HG02571 (cell line): ENCODE measurements at regions not wholly inside any gene's neighbourhood (a gene's known extent, or its start where the extent isn't known, plus 50 kb on each side); places are given as distances from the start of the nearest gene placed in this dataset.
"Not testable (repeated sequence)": the region's sequence is repeated elsewhere in the genome, so short reads cannot be mapped to it uniquely, and the experiment has no call there.

Experiments used
- ATAC-seq: cut with Tn5 transposase; IDR thresholded peaks from one replicate; pipeline ENCODE4 v1.9.1; 2021; ENCODE audit warnings: mild to moderate bottlenecking, moderate library complexity; ENCODE audit not compliant: unreplicated experiment

DNA sequence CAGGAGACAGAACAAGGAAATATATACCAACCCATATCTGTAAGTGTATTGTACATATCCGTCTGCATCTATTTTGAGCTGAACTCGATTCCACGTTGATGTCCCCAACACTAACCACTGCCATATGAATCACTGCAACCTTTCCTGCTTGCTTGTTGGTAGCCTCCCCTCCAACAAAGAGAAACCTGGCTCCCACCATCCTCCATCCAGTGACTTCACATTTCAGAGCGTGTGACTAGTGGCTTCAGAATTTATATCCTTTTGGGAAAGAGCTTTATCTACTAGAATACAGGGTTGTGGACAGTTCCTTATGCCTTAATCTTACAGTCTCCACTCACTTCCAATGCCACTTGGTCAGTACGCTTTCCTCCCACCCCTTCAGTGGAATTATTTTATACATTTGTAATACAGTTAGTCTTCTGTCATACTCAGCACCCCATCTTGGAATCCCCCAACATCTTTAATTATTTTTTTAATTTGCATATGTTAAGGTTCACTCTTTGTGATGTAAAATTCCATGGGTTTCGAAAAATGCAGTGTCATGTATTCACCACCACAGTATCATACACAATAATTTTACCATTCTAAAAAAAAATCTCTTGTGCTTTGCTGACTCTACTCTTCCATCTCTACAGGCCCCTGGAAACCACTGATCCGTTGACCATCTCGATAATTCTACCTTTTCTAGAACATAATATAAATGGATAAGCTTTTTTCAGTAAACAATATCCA is 264.7 kb downstream of the BCL2L11 start:
- ATAC-seq, result not testable (repeated sequence)

DNA sequence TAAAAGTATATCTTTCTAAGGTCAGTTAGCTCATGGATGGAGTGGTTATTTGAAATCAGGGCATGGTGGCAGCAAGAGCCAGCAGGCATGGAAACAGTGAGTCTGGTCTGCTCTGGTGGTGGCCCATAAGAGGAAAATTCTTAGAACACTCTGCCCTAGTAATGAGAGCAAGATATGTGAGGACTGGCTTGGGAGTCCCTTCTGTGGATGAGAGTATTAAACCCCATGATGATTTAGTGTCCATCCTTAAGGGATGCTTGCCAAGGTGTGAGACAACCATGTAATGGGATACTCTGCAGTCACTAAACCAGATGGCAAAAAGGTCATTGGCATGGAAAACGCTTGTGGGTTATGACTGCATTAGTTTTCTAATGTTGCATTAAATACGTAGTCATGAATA is 269.9 kb downstream of the BCL2L11 start:
- not testable (repeated sequence) for ATAC-seq

DNA sequence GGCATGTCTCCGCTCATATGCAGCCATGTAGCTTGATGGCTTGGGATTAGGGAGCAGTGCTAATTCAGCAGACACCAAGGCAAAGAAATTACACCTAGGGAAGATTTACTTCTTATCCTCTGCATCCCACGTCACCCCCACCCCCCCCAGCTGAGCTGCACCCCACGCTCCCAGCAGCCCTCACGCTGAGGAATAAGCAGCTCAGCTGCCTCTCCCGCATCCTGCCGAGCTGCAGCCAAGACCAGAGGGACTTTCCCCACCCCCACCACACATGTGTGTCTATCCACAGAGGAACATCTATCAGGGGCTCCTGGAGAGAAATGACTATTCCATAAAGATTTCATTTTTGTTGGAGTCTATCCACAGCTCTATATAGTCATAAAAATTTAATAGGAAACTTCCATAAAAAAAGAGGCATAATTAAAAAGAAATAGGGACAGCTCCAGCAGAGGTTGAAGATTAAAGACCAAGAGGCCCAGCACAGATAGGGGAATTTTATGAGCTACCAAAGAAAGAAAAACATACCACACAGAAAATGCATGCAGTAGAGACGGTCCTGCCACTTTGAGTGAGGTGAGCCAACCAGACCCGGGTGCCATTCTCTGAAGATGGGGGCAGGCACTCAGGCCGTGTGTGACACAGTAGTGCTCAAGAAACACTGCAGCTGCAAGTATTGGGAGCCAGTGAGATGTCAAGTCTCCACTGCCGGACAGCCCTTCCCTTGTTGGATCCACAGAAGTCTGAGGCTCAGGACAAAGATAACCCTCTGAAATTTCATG is 274.8 kb downstream of the BCL2L11 start:
- not testable (repeated sequence) for ATAC-seq

DNA sequence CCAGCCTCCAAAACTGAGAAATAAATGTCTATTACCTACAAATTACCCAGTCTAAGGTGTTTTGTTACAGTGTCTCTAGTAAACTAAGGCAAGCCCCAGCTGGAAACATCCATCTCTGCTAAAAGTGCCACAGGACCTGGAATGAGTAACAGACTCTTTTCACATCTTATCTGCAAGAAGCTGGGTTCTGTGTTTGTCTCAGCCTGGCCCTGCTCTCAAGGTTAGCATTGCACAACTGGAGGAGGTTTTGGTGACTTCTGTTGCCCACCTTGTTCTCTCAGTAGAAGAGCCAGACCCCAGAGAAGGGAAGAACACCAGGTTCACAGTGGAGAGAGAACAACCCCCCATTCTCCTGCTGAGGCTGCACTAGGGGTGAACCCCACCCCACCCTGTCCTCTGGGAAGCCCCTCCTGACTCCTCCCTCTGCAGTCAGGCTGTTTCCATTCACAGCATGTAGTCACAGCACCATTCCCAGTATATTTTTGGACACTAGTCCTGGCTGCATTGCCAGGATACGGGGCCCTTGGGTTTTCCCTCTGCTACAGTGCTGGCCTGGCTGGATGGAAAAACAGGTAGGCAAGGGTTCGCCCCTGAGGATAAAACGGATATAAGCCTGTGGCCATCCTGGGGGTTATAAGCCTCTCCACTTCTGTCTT is 280.0 kb downstream of the BCL2L11 start:
- not testable (repeated sequence) for ATAC-seq

DNA sequence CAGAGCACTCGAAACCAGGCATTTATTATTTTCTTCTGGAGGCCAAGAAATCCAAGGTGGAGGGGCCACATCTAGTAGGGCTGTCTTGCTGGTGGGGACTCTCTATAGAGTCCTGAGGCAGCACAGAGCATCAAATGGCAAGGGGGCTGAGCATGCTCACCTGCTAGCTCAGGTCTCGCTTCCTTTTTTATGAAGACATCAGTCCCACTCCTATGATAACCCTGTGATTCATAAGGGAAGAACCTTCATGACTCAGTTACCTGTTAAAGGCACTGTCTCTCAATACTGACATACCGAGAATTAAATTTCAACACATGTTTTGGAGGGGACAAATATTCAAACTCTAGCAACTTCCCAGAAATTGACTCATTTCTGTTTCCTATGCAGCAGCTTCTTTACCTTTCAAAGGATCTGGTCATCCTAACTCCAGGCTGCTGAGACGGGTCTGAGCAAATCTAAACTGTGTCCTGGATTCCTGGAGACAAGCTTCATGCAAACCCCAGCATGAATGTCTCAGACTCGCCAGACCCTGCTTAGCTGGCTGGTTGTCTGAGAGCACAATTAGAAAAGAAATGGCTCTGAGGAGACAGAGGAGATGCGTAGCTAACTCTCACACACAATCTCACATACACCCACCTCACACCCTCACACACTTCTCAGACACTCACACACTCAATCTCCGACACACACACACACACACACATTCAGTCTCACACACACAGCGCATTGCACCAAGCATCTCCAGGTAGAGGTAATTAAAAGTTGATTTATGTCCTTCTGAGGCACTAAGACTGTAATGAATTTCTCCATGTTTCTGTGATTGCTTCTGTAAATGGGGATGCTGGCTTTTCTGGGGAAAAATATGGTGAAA is 280.8 kb downstream of the BCL2L11 start:
- ATAC-seq, result not testable (repeated sequence)

DNA sequence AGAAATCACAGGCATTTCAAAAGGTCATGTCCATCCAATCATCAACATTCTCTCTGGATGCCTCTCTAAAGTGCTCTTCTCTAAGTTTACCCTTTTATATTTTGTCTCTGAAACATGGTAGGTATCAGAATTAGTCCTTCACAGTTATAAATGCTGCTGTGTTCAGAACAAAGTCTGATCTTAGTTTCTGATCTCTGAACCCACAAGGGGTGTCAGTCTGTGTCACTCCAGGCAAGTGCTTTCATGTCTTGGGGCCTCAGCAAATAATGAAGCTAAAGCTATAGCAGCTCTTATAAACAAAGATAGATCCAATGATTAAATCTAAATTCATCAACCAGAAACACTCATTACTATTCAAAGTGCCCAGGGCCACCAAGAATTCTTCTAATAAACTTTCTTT is 281.7 kb downstream of the BCL2L11 start:
- not testable (repeated sequence) for ATAC-seq

DNA sequence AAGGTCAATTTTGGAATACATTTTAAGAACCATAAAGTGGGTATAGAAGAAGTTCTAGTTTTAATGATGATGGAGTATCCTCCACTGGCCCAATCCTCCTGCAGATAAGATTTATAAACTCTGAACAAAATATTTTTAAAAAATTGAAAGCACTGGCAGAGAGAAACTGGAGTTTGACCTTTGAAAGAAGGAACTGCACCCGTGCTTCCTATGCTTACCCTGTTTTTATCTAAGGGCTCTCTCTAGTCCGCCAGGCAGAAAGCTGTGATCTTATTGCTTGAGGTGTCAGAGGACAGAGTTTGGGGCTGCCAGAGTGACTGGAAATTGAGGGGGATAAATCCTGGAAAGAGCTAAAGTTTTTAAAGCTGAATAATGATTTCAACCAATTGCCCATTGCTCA is 282.6 kb downstream of the BCL2L11 start:
- ATAC-seq, result not testable (repeated sequence)

DNA sequence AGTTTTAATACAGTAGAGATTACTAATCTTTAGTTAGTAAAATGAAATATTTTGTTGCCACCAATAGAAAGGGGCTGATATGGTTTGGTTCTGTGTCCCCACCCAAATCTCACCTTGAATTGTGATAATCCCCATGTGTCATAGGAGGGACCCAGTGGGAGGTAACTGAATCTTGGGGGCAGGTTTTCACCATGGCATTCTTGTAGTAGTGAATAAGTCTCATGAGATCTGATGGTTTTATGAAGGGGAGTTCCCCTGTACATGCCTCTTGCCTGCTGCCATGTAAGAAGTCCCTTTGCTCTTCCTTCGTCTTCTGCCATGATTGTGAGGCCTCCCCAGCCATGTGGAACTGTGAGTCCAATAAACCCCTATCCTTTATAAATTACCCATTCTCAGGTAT is 285.9 kb downstream of the BCL2L11 start:
- not testable (repeated sequence) for ATAC-seq

DNA sequence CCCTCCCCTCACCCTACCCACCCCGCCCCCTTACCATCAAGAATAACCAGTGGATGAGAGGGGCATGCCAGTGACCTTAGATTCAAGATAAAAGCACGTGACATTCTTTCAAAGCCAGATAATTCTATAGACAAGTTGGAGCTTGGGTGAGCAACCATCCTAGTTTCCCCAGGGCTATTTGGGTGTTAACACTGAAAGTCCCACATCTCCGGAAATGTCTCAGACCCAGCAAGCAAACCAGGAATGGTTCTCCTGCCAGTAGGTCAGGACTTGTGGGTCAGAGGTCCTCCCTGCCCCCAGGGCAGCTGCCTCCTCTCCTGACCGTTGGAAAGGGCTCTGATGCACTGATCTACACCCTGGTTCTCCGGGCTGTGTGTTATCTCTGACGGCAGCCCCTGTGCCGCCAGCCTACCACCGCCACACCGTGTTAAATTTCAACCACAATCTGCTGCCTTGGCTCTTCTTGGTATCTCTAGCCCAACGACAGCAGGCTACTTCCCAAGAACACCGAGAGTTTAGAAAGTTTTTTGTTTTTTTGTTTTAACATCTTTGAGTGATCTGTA is 287.0 kb downstream of the BCL2L11 start:
- not testable (repeated sequence) for ATAC-seq

- not testable (repeated sequence) for ATAC-seq
Observed at GRCh38 chr2:111410868-111411406, 290.2 kb downstream of the BCL2L11 start.

- not testable (repeated sequence) for ATAC-seq
Observed at GRCh38 chr2:111411867-111412681, 291.4 kb downstream of the BCL2L11 start.

DNA sequence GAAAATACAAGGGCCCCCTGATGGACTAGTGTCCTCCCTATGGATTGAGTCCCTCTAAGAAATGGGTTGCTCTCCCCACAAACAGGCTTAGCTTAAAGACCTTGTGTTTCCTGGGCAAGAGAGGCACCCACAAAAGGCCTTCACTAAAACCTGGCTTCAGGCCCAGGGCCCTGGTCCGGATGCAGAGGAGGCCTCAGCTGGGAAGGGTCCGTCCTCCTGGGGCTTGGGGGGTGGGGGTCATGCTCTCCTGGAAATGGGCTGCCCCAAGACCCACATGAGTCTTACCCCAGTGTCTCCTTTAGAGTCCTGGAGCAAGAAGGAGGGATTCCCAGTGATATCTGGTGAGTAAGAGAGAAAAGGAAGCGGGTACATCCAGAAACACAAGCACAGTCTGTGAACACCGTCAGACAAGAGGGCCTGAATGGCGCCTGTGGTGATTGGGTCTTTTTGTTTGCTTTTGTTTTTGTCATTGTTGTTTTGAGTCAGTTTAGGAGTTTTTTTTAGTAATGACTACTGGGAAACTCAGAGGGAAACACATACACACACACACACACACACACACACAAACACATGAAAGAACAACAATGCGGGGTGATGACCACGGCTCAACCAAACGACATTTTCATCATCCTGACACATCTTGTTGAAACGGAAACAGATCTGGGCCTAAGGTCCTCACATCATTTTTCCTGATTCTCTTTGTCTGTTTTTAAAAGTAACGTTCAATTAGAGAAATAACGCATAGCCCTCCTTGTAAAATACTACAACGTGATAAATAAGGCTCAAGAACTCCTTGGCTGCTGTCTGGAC is 292.3 kb downstream of the BCL2L11 start:
- not testable (repeated sequence) for ATAC-seq

DNA sequence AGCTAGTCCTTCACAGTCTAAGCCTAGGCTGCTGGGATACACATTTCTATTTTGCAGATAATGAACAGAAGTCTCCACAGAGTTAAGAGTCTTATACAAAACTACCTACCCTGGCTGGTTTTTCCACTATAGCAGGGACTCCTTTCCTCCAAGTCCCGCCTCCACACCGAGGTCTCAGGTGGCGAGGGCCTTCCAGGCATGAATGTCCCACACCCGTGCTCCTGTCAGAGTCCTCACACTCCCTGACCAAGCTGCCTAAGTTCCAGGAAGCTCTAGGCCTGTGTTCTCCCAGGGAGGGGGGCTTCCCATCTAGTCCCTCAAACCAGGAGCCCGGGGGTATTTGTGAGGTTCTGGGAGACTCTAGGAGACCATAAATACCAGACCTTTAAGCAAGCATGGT is 293.2 kb downstream of the BCL2L11 start:
- ATAC-seq, result not testable (repeated sequence)

- not testable (repeated sequence) for ATAC-seq
Observed at GRCh38 chr2:111415765-111416743, 295.3 kb downstream of the BCL2L11 start.

DNA sequence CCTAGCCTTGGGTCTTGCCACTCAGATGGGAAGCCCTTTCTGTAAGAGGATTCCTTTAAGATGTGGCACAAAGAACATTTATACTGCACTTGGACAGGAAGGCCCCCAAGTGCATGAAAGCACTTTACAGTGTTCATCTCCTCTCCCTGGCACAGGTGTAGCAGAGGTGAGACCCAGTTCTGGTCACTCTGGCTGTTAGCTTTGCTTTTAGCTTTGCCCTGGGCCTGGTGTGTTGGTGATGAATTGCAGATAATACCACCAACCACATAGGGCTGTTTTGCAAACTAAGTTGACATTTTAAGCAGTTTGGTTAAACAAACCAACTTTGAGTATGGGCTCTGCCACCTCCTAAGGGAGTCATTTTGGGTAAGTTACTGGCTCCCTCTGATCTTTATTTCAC is 296.3 kb downstream of the BCL2L11 start:
- not testable (repeated sequence) for ATAC-seq

DNA sequence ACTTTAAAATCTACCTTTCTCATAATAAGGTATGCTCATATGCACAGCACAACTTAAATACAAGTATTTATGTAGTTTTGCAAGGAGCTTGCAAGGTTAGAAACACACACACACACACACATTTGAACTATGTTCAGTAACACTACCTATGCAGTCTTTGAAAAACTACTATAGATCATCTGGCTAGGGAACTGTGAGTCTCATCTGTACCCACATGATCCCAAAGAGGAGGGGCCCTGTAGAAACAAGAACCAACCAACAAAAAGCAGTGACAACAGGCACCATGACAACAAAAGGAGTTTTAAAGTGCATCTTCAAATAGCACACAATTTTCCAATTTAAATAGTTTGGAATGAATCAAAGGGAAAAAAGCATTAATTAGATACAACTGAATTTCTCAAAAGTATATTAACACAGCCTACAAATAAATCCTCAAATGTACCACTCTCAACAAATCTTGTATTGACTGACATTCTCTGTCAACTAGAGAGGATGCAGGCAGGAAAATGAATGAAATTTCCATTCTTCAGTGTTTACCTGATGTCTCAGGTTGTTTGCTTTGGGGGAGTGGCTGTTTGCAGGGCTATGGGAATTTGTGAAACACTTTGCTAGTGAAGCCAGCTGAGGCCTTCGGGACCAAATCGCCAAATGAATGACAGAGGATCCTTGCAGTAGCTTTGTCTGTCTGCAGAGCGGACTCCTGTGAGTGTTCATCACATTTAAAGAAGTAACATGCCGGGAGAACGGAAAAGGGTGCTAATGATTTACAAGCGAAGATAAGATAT is 297.6 kb downstream of the BCL2L11 start:
- not testable (repeated sequence) for ATAC-seq
